AG09319 (cell line): ENCODE measurements at regions not wholly inside any gene's neighbourhood (a gene's known extent, or its start where the extent isn't known, plus 50 kb on each side); places are given as distances from the start of the nearest gene placed in this dataset.

Source experiments
- DNase-seq: peaks from one replicate; pipeline ENCODE4 v3.0.0-alpha.2; 2010; ENCODE audit warnings: low read depth; ENCODE audit errors: extremely low read depth
- TF ChIP-seq, protein P1 (sequence below): IDR thresholded peaks from 2 replicates; pipeline ENCODE4 v1.5.1; 2011; ENCODE audit warnings: low read depth, mild to moderate bottlenecking, inconsistent platforms, low read length, moderate library complexity

DNA sequence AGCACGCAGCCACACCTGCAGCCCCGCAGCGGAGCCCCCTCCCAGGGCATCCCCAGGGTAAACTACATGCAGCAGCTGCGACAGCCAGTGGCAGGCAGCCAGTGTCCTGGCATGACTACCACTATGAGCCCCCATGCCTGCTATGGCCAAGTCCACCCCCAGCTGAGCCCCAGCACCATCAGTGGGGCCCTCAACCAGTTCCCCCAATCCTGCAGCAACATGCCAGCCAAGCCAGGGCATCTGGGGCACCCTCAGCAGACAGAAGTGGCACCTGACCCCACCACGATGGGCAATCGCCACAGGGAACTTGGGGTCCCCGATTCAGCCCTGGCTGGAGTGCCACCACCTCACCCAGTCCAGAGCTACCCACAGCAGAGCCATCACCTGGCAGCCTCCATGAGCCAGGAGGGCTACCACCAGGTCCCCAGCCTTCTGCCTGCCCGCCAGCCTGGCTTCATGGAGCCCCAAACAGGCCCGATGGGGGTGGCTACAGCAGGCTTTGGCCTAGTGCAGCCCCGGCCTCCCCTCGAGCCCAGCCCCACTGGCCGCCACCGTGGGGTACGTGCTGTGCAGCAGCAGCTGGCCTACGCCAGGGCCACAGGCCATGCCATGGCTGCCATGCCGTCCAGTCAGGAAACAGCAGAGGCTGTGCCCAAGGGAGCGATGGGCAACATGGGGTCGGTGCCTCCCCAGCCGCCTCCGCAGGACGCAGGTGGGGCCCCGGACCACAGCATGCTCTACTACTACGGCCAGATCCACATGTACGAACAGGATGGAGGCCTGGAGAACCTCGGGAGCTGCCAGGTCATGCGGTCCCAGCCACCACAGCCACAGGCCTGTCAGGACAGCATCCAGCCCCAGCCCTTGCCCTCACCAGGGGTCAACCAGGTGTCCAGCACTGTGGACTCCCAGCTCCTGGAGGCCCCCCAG lies 254.1 kb downstream of the GLI2 start:
- DNase-seq = no peak
- TF ChIP-seq, protein P1, sequence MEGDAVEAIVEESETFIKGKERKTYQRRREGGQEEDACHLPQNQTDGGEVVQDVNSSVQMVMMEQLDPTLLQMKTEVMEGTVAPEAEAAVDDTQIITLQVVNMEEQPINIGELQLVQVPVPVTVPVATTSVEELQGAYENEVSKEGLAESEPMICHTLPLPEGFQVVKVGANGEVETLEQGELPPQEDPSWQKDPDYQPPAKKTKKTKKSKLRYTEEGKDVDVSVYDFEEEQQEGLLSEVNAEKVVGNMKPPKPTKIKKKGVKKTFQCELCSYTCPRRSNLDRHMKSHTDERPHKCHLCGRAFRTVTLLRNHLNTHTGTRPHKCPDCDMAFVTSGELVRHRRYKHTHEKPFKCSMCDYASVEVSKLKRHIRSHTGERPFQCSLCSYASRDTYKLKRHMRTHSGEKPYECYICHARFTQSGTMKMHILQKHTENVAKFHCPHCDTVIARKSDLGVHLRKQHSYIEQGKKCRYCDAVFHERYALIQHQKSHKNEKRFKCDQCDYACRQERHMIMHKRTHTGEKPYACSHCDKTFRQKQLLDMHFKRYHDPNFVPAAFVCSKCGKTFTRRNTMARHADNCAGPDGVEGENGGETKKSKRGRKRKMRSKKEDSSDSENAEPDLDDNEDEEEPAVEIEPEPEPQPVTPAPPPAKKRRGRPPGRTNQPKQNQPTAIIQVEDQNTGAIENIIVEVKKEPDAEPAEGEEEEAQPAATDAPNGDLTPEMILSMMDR = no peak

DNA sequence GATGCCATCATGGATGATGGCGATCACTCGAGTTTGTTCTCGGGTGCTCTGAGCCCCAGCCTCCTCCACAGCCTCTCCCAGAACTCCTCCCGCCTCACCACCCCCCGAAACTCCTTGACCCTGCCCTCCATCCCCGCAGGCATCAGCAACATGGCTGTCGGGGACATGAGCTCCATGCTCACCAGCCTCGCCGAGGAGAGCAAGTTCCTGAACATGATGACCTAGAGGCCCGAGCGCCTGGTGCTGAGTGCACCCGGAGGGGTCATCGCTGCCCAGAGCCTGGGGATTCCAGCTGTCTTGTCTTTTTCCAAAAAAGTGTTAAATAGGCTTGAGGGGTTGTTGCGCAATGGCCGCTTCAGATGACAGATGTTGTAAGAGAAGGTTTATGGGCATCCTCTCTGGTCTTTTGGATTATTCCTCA lies 254.8 kb downstream of the GLI2 start:
- no peak for DNase-seq
- TF ChIP-seq, protein P1 = no peak

DNA sequence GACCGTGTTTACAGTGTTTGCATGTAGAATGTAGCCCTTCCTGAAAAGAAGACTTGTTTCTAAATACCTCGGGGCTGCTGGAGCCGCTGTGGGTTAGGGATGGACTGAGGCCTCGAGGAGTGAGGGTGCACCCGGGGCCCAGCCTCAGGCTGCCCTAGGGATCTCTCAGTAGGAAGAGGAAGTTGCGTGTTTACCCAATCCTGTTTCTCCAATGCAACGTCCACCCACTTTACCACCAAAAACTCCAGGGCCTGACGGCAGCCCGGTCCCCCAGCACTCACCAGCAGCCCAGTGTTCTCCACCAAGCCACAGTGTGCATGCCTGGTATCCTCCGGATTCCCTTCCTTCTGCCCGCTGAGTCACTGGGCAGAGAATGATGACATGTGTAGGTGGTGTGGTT lies 255.8 kb downstream of the GLI2 start:
- TF ChIP-seq, protein P1 = no peak
- no peak for DNase-seq

DNA sequence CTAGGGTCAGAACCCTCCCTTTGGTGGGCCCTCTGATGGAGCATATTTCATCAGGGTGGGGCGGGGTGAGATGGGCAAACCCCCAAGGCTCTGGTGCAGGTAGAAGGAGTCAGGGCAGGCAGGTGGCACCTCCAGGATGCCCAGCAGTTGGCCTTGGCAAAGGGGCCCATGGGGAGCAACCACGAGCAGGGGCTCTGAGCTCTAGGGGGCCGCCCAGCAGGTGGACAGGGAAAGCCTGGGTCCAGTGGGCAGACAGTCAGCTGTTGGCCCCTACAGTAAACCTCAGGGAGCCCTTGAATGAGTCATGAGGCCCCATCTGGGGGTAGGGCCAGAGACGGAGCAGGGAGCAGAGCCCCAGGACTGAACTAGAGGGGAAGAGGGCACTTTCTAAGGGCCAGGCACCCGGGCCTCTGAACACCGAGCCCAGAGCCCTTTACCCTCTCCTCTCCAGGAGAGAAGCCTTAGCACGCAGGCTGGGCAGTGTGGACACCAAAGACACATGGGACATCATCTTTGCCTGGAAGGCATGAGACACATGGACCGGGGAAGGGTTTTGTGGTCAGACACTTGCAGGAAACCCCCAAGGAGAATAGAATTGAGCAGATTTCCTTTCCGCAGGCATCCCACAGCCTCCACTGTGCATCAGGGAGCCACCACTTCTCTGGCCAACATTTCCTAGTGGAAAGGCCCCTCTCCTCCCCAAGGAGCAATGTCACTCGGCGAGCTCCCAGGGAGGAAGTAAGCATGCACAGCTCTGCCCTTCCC lies 257.3 kb downstream of the GLI2 start:
- TF ChIP-seq, protein P1 = no peak
- no peak for DNase-seq

DNA sequence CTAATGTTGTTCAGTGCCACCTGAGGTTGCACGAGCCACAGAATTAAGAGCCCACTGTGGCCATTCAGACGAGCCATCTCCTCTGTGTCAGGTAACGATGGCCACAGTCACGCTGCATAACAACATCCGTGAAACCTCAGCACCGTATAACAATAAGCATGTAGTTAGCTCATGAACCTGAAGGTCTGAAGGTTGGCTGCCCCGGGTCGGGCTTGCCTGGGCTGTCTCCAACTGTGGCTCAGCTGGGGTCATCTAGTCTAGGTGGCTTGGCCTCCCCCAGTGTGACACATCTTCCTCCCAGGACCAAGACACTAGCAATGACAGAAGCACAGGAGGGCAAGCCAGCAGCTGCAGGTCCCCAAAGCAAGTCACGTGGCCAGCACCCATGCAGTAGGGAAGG lies 258.0 kb downstream of the GLI2 start:
- DNase-seq = no peak
- TF ChIP-seq, protein P1 = no peak

DNA sequence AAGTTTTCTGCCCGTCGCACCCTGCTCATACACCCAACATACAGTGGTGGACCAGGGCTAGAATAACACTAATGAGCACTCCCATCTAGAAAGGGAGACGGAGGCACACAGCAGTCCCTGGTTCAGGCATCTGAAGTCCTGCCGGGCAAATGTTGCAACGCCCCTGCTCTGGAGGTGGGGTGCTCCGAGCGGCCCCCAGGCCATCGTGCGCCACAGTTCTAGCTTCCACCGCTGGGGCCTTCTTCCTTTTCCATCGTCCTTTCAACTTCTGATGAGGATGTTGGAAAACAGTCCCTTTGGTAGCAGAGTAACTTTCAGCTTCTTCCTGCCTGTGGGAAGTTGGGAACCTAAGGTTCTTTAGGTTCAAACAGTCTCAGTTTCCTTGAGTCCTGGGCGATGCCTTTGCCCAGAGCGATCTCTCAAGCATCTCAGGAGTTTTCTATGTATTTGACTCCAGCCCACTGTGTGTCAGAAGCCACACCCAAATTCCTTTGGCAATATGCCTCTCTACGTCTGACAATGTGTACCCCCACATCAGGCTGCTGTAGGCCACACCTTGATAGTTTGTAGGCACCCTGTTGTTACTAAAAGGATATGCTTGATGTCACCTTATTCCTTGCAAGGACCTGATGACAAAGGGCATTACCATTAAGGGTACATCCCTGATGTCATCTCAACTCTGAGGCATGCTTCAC lies 258.8 kb downstream of the GLI2 start:
- TF ChIP-seq, protein P1 = no peak
- DNase-seq = no peak
